GM23338 (cell line): ENCODE measurements at regions not wholly inside any gene's neighbourhood (a gene's known extent, or its start where the extent isn't known, plus 50 kb on each side); places are given as distances from the start of the nearest gene placed in this dataset.

ENCODE experiments used
- CTCF ChIP-seq, 2 experiments: fragments of 200-600 bp in 1 of 2; sonication (generic) in 1 of 2; conservative IDR thresholded peaks; 2 replicates each; pipeline versions ENCODE4 v1.5.1 to v1.6.1; 2016 to 2017; ENCODE audit warnings: antibody characterized with exemption in 2 of 2, low read depth in 2 of 2, mild to moderate bottlenecking in 2 of 2, moderate library complexity in 1 of 2
- ETS1 ChIP-seq: IDR thresholded peaks from 2 replicates; pipeline ENCODE4 v1.6.1; 2016; ENCODE audit warnings: antibody characterized with exemption
- EZH2phosphoT487 ChIP-seq: fragments of 200-600 bp; sonication (generic); IDR thresholded peaks from one replicate; pipeline ENCODE4 v1.8.1; 2018; ENCODE audit warnings: antibody characterized with exemption; ENCODE audit not compliant: unreplicated experiment
- POLR2AphosphoS5 ChIP-seq: IDR thresholded peaks from 2 replicates; pipeline ENCODE4 v1.6.1; 2016; ENCODE audit warnings: antibody characterized with exemption, low read depth
- REST ChIP-seq: IDR thresholded peaks from one replicate; pipeline ENCODE4 v1.6.1; 2018; ENCODE audit warnings: antibody characterized with exemption; ENCODE audit not compliant: unreplicated experiment
- ZNF114 ChIP-seq: fragments of 250-450 bp; sonication (Bioruptor Pico); IDR thresholded peaks from 2 replicates; pipeline ENCODE4 v1.5.0; 2020; ENCODE audit warnings: mild to moderate bottlenecking, moderate library complexity
- ZNF462 ChIP-seq: fragments of 250-450 bp; sonication (Bioruptor Pico); IDR thresholded peaks from 2 replicates; pipeline ENCODE4 v1.5.0; 2020; ENCODE audit warnings: mild to moderate bottlenecking, moderate library complexity

- TF ChIP-seq ZNF462 (CRISPR knock-in tag): no peak
- no peak for TF ChIP-seq REST
- no peak for TF ChIP-seq CTCF (conservative IDR thresholded peaks at IDR 0.05; ENCODE audit: low read depth in 2 of 2)
- no peak for TF ChIP-seq EZH2phosphoT487
- no peak for TF ChIP-seq POLR2AphosphoS5
- no peak for TF ChIP-seq ZNF114 (CRISPR knock-in tag)
- TF ChIP-seq ETS1: no peak
Observed at GRCh38 chr5:169421677-169422076, 120.7 kb upstream of the SLIT3 start (continued).
